Tibial artery (tissue), 4 donors: ENCODE measurements at regions not wholly inside any gene's neighbourhood (a gene's known extent, or its start where the extent isn't known, plus 50 kb on each side); places are given as distances from the start of the nearest gene placed in this dataset.

Experiments
- DNase-seq, 2 donors: peaks; one replicate each; pipeline ENCODE4 v3.0.0-alpha.2; 2019
- H3K27ac ChIP-seq, 2 donors: fragments of 200-600 bp; sonication (generic) in 1 of 2; 1 replicate in 1 of 2; 2 replicates in 1 of 2; pipeline ENCODE4 v1.5.1; 2018 to 2019; ENCODE audit warnings: mild to moderate bottlenecking in 1 of 2
- H3K27me3 ChIP-seq, 2 donors: fragments of 200-600 bp; sonication (generic) in 1 of 2; one replicate each; pipeline versions ENCODE4 v1.5.1 to v1.6.0; 2016 to 2019
- H3K36me3 ChIP-seq, 3 donors: fragments of 200-600 bp; sonication (generic) in 2 of 3; one replicate each; pipeline ENCODE4 v1.5.1; 2016 to 2019; ENCODE audit warnings: mild to moderate bottlenecking in 2 of 3
- H3K4me1 ChIP-seq, 4 donors: fragments of 200-600 bp; sonication (generic) in 2 of 4; 1 replicate in 3 of 4; 2 replicates in 1 of 4; pipeline ENCODE4 v1.5.1; 2016 to 2019
- H3K4me3 ChIP-seq, 2 donors: fragments of 200-600 bp; sonication (generic) in 1 of 2; 1 replicate in 1 of 2; 2 replicates in 1 of 2; pipeline ENCODE4 v1.5.1; 2018 to 2019; ENCODE audit warnings: mild to moderate bottlenecking in 2 of 2
- H3K9me3 ChIP-seq, 3 donors: fragments of 200-600 bp; sonication (generic) in 1 of 3; one replicate each; pipeline ENCODE4 v1.5.1; 2016 to 2019
- CTCF ChIP-seq, 2 experiments: fragments of 200-600 bp in 1 of 2; fragments of 450-650 bp in 1 of 2; IDR thresholded peaks; one replicate each; pipeline ENCODE4 v1.5.1; 2017 to 2019; ENCODE audit warnings: antibody characterized with exemption in 2 of 2, mild to moderate bottlenecking in 1 of 2, moderate library complexity in 1 of 2
- intact Hi-C: fragments of 100-400 bp; cut with DNase I; formaldehyde crosslinking; loops from one replicate; pipeline ENCODE4 v1.15.0; 2023; ENCODE audit warnings: low total_unique reads

GRCh38 chr1:88434836-88435235 is 249.2 kb upstream of the PKN2 start:
- Histone ChIP-seq H3K4me1 (no peaks in the 10 kb centered on the region), H3K4me3 (no peak overlapping the region), H3K9me3 (peaks cover 4 to 24% (median 18%) of the 10 kb centered on the region in 3 donors), H3K27ac (no peak overlapping the region), H3K36me3 (no peaks in the 10 kb centered on the region), H3K27me3 (no peaks in the 10 kb centered on the region)
- intact Hi-C loops = no loop called here
- DNase-seq = no peak
- no peak for TF ChIP-seq CTCF (IDR thresholded peaks at IDR 0.05)

- Histone ChIP-seq H3K4me1 (no peaks in the 10 kb centered on the region), H3K27me3 (no peaks in the 10 kb centered on the region), H3K27ac (no peak overlapping the region), H3K36me3 (no peaks in the 10 kb centered on the region), H3K9me3 (peaks cover 0 to 14% (median 4%) of the 10 kb centered on the region in 3 donors), H3K4me3 (no peak overlapping the region)
- TF ChIP-seq CTCF (IDR thresholded peaks at IDR 0.05) = no peak
- no peak for DNase-seq
- intact Hi-C loops = no loop called here
Observed at GRCh38 chr1:88441022-88441421, 243.1 kb upstream of the PKN2 start.

GRCh38 chr1:88451856-88452255 is 232.2 kb upstream of the PKN2 start:
- no peaks in the 10 kb centered on the region for H3K27me3 ChIP-seq
- H3K36me3 ChIP-seq = no peaks in the 10 kb centered on the region
- H3K4me3 ChIP-seq = no peak overlapping the region
- H3K27ac ChIP-seq = no peak overlapping the region
- intact Hi-C loops = no loop called here
- no peaks in the 10 kb centered on the region for H3K9me3 ChIP-seq
- no peak for TF ChIP-seq CTCF (IDR thresholded peaks at IDR 0.05)
- H3K4me1 ChIP-seq = no peaks in the 10 kb centered on the region
- DNase-seq = no peak

GRCh38 chr1:88453295-88453694 is 230.8 kb upstream of the PKN2 start:
- no peak overlapping the region for H3K4me3 ChIP-seq
- intact Hi-C loops = no loop called here
- H3K36me3 ChIP-seq = no peaks in the 10 kb centered on the region
- no peak for DNase-seq
- H3K27me3 ChIP-seq = no peaks in the 10 kb centered on the region
- TF ChIP-seq CTCF (IDR thresholded peaks at IDR 0.05) = no peak
- no peak overlapping the region for H3K27ac ChIP-seq
- H3K9me3 ChIP-seq = no peaks in the 10 kb centered on the region
- H3K4me1 ChIP-seq = no peaks in the 10 kb centered on the region

- intact Hi-C loops = no loop called here
- no peak for DNase-seq
- Histone ChIP-seq H3K4me1 (no peaks in the 10 kb centered on the region), H3K4me3 (no peak overlapping the region), H3K27ac (no peak overlapping the region), H3K27me3 (no peaks in the 10 kb centered on the region), H3K9me3 (no peaks in the 10 kb centered on the region), H3K36me3 (no peaks in the 10 kb centered on the region)
- TF ChIP-seq CTCF (IDR thresholded peaks at IDR 0.05) = no peak
Observed at GRCh38 chr1:88454781-88455180, 229.3 kb upstream of the PKN2 start.

GRCh38 chr1:88455621-88456256 is 228.3 kb upstream of the PKN2 start:
- intact Hi-C loops = no loop called here
- no peak overlapping the region for H3K27ac ChIP-seq
- no peaks in the 10 kb centered on the region for H3K4me1 ChIP-seq
- no peaks in the 10 kb centered on the region for H3K27me3 ChIP-seq
- DNase-seq = no peak
- TF ChIP-seq CTCF (IDR thresholded peaks at IDR 0.05) = no peak
- H3K4me3 ChIP-seq = no peak overlapping the region
- H3K9me3 ChIP-seq = no peaks in the 10 kb centered on the region
- no peaks in the 10 kb centered on the region for H3K36me3 ChIP-seq
